HG03354 (cell line): ENCODE measurements at regions not wholly inside any gene's neighbourhood (a gene's known extent, or its start where the extent isn't known, plus 50 kb on each side); places are given as distances from the start of the nearest gene placed in this dataset.

Experiments
- ATAC-seq: cut with Tn5 transposase; IDR thresholded peaks from one replicate; pipeline ENCODE4 v1.9.1; 2021; ENCODE audit warnings: mild to moderate bottlenecking; ENCODE audit not compliant: unreplicated experiment, poor library complexity, severe bottlenecking

DNA sequence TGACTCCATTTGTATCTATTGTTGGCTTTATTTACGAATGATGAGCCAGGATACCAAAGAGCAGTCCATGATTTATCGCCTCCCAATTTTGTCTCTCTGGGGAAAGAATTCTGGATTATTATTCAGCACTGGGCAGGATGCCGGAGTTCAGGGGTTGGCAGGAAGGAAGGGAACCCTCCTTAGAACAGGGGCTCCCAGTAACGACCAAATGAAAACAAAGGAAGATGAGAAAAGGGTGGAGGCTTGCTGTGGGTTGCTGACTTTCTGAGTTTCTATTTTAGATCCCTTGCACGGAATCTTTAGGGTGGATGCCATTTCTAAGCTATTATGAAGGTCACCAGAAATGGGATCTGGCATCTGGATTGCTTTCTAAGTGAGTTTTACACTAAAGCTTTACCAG, 231.2 kb upstream of the LYPLAL1 start:
- no peak for ATAC-seq

DNA sequence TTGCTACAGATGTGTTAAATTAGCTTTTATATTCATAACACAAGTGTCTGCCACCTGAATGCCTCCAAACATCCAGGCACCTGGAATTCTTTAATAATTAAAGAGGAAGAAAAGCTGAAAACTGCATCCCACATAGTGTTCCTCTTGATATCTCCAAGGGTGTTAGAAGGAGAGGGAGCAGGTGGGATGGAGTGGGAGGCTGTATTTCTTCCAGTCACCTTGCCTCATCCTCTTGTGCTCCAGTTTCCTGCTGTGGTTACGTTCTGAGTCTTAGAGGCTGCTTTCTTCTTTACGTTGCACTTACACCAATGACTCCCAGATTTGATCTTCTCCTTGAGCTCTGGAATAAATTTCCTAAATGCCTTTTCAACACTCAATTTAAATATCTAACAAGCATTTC, 230.3 kb upstream of the LYPLAL1 start:
- ATAC-seq = no peak

DNA sequence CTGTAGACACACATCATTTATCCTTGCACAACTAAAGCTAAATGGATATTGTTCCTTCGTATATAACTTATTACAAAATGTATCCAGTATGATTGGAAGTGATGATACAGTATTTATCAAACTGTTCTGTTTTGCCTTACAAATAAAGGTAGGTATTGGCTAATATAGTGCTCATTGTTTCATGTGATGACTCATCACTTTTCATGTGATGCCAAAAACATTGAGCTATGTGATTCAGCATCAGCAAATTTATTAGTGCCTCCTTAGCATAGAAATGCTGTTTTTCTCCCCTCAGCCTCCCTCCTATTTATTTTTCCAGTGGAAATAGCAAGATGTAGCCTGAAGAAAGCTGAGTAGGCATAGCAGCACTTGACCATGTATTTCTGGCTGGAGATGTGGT, 228.6 kb upstream of the LYPLAL1 start:
- no peak for ATAC-seq

DNA sequence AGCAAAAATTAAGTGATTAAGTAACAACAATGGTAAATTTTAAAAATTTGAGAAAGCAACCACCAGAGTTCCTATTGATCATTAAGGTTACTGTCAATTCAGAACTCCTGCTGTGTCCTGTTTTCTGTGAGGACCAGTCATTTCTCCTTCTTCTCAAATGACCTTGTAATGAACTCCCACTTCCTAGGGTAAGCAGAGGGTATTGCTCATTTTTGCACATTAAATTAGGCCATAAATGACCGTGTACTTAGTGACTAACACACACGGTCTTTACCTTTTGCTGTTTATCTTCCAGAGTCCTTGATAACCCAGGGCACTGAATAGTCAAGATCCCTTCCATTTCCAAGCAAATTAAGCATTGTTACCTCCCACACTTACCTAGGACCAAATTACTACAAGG, 227.5 kb upstream of the LYPLAL1 start:
- peak; percentile 60 for ATAC-seq

DNA sequence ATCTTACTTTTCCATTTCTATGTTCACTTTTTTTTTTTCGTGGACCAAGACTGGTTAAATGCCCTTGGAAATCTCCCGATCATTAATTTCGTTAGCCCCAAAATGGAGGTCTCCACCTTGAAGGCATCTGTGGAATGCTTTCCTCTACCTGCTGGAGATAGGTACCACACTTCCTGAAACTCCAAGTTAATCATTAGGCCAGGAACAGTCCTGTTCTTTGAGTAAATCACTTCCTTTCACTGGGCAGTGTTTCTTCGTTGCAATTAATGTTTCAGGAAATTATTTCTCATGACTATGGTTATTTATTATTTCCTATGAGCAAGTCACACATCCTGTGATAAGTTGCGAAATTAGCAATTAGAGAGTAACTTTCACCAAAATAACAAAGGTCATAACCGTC, 225.2 kb upstream of the LYPLAL1 start:
- no peak for ATAC-seq

DNA sequence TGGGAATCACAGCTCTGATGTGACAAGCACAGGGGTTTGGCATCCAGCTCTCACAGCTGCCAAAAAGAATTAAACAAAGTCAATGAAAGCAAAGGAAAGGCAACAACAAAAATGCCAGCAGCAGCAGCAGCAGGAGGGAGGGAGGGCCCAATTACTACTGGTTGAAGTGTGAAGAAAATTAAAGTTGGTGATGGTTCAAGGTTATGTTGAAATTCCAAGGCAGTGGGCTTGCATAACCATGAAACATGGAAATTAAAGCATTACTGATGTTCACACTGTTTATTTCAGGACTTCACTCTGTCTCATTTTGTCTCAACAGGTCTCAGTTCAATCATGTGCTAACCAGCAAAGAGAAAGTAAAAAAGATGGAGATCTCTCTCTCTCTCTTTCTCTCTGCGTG, 220.3 kb upstream of the LYPLAL1 start:
- ATAC-seq = no peak

DNA sequence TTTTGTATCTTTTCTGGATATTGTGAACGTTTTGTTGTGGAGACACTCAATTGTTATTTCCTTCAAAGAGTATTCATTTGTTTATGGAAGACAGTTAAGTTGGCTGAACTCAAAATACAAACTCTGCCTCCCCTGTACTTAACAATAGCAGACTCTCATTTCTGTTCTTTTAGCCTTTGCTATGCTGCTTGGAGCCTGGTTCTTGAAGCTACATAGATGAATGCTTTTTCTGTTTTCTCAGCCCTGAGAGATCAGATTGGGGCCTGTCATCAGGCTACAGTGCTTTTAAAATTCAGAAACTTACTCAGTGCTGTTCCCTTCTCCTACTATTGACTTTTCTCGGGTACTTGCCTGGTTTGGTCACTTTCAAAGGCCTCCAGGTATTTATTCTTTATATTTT, 215.7 kb upstream of the LYPLAL1 start:
- ATAC-seq = no peak

DNA sequence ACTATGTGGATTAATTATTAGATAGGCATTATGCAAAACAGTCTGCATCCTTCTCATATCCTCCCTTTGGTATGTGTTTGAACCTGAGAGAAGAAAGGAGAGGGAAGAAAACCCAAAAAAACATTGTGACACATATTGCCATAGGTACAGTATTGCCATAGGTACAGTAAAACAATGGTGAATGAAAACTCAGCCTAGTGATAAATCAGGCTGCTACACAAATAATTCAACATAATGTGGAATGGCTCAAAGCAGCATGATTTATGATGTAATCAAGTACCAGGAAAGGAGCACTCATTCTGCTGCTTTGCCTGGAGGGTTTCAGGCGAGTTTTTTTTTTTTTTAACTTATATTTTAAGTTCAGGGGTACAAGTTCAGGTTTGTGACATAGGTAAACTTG, 213.9 kb upstream of the LYPLAL1 start:
- no peak for ATAC-seq

DNA sequence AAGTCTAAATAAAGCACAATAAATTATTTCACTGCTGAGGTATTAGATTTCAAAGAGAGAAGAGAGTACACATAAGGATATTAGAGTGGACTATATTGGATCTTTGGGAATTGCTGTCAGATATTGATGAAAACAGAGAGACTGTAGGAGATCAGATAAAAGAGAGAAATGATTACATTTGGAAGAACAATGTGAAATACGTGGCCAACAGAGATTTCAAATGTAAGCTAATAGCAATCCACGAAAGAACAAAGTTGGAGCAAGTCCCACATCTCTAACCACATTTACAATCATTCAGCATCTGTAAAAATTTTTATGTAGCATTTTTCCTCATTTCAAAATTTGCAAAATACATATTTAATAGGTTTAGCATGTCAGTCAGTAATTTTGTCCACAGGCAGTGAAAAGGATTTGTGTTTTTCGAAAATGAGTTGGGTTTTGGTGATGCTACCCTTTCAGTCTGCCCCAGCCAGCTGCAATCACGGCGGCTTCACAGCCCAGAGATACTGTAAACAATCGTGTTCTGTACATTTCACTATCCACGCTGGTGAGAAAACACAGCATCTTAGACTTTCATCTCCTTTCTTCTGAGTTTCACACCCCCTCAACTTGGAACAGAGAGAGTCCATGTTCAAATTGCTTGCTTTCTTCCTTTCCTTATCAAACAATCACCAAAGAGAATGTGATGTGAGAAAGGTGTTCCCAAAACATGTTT, 209.1 kb upstream of the LYPLAL1 start:
- no peak for ATAC-seq

DNA sequence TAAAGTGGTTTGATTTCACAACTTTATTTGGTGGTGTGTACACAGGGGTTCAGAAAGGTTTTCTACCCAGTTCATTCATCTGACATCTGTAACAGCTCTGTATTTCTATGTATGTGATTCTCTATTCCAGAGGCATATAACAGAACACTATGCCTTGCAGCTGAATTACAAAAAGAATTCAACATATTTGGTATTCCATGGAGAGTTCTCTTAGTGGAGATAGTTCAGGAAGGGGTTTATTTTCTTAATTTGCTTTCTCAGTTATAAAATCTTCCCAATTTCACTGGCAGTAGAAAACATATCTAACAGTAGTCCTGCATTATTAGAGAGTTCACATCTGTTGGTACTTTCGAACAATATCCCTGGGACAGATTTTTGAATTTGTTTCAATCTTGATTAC, 207.9 kb upstream of the LYPLAL1 start:
- ATAC-seq = no peak

DNA sequence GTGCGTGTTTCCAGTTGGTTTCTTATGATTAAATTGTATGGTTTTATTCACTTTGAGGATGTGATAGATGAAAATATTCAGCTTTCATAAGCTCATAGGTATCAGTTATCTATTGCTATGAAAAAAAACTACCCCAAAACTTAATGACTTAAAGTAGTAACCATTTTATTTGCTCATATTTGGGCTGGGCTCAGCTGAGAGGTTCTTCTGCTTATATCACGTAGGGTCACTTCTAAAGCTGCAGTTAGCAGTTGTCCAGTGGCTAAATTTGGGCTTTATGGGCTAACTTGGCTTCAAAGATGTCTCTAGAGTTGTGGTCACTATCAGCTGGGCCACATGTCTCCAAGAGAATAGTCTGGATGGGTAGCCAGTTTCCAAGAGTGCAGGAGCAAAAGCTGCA, 206.4 kb upstream of the LYPLAL1 start:
- ATAC-seq = no peak

DNA sequence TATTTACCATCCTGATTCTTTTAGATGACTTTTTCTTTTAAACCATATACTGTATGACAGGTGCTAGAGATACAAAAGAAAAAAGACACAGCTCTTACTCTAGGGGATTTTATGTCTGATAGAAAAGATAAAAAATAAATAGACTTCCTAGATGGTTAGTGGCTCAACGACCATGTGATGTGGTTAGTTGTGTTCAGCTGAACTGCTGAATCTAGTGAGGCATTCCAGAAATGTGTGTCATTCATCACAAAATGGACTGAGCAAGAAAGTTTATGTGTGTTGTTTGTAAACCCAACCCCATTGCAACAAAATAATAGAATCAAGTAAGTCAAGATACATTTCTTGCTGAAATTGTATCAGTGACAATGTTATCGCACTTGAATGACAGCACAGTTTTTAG, 205.8 kb upstream of the LYPLAL1 start:
- ATAC-seq = no peak

DNA sequence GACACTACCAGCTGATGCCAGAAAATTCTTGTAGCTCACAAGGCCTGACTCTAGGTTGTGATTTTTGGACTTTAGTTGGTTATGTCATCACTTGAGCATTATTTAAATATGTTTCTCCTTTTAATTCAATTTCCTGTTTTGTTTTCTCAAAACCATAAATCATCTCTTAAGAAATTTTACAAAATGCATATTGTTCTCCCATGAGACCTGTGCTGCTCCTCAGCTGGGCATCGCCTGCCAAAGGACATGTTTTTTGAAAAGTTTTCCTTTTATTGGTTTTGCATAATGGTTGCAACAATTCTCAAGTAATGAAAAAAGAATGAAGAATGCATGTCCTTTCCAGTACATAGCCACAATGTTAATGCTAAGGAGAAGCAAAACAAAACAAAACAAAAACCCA, 204.7 kb upstream of the LYPLAL1 start:
- no peak for ATAC-seq

DNA sequence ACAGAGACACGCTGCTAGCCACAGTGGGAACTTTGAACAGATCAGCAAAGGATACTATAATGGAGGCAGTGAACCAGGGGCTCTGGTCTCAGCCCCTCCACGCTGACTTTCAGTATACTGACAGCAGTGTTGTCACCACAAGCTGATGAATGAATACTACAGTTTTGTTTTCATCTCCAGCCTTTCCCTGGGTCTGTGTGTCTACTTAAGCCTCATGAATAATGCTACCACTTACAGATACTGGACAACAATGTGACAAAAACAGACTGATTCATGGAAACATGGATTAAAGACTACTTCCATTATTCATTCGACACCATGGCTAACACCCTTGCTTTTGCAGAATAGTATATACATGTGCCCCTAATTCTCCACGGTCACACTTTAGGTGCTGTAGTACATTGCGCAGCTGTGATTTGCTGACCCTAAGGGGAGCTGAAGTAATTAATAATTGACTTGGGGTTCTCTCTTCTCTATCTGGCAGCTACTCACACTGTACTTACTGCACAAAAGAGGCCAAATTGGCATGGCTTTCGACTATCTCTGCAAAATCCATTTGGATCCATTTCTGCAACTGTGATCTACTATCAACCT, 203.2 kb upstream of the LYPLAL1 start:
- no peak for ATAC-seq

DNA sequence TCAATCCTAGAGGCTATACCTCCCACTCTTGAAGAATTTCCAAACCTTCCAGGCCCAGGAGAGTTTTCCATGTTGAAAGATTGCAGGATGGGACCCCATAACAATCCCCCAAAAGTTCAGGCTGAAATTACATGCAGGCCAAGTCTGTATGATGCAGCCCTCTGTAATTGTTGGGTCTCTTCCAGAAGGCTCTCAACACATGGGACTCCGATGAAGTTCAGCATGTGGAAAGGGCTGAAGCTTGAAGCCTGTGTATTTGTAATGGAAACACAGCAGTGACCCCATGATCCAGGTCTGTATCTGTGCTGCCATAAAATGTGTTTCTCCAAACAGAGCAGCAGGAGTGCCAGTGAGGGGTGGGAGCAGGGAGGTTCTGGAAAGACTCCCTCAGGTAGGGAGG, 202.5 kb upstream of the LYPLAL1 start:
- ATAC-seq = no peak

DNA sequence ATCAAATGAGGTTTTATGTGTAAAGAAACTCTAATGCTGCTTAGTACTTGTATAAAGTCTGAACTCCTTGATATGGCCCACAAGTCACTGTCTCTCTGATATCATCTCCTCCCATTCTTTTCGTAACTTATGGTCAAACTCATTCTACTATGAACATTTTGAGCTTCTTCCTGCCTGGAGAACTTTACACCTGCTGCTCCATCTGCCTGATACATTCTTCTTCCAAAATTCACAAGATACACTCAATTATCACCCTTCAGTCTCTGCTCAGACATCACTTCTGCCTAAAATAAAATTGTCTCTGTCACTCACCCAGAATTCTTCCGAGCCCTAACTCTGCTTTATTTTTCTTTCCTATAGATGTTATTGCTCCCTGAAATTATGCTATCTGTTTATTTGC, 192.8 kb upstream of the LYPLAL1 start:
- ATAC-seq = no peak

DNA sequence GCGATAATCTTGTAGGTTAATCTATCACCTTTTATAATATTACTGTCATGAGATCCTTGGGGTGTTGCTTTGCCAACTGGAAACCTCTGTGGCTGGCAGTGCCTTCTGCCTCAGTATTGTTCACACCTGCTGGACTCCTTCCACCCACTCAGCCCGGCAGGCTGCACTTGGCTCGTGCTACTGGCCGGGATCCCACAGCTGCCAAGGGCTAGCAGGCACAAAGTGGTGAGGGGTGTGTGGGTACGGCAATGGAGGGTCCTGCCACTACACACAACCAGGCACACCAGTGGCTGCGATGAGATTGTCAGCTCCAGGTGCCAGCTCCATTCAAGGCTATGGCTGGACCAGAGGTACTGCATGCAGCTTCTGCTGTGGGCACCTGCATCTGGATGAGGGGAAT, 191.2 kb upstream of the LYPLAL1 start:
- no peak for ATAC-seq

DNA sequence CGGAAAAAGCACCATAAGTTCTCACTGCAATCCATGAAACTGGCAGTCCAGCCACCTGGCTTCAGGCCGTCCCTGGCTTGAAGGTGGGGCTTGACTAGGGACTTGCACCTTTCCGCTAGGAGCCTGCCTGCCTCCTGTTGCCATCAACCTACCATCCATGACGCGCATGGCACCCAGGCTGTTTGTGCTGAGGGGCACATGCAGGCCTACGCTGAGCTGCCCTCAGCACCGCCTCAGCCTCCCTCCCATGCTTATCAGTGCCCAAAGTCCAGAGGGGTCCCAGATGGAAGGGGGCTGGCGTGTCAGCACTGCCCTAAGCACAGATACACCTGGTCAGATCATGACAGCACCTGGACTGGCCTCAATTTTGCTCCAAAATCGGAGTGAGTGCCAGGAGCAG, 190.2 kb upstream of the LYPLAL1 start:
- ATAC-seq = no peak

DNA sequence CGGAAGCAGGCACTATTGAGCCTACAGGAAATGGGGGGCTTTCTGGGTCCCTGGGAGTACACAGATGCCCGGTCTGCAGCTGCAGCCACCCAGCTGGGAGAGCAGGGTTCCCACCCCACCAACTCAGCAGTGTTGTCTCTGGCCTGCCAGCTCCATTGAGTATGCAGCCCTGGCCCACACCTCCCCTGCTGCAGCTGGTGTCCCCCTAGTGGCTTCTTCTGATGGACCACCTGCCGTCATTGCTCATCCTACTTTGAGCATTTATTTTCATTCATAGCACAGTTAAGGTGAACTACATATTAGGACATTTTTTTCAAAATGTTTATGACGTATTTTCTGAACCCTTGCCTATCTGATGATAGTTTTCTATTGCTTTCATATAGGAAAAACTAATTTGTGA, 189.8 kb upstream of the LYPLAL1 start:
- peak; percentile 65 for ATAC-seq

DNA sequence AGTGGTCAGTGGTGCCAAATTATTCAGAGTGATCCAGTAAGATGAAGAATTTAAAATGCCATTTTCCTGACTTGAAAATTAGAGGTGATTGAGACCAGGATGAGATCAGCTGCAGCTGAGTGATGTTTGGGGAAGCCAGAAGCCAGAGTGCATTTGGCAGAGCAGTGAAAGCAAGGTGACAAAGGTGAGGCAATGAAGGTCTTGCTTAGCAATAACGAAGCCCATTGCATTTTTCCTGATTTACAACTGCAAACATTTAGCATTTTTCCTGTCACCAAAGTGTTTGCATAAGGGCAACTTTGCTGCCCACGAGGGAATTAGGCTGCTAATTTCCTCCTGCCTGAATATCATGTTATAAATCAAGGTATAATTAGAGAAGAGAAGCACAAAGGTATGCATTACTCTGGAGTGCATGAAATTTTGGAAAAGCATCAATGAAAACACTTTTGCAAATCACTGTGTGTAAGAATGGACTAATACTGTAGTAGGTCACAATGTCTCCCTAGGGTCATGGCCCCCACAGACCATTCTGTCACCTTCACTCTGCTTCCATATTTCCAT, 188.2 kb upstream of the LYPLAL1 start:
- no peak for ATAC-seq

DNA sequence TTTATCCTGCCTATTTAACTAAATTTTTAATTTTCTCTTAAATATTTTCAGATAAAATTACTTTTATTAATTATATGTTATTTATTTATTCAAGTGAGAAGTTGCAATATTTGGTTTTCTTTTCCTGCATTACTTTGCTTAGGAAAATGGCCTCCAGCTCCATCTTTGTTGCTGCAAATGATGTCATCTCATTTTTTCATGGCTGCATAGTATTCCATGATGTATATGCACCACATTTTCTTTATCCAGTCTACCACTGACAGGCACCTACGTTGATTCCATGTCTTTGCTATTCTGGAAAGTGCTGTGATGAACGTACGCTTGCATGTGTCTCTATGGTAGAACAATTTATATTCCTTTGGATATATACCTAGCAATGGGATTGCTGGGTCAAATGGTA, 186.9 kb upstream of the LYPLAL1 start:
- no peak for ATAC-seq

DNA sequence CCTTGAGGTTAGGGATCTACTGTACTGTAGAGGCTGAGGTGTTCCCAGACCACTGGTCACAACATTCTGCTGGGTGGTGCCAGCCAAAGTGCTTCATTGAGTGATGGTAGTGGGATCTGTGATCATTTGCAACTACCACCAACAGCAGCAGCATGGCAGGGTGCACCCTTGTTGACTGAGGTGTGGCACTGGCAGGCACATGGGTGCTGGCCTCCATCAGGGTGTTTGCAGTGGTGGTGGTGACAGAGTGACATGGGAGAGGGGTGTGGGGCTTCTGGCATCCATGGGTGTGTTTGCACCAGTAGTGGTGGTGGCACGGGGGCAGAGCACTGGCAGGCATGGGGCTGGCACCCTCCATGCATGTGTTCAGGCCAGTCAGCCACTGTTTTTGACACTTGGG, 183.7 kb upstream of the LYPLAL1 start:
- ATAC-seq = no peak
